GM18507 (cell line): ENCODE measurements at regions not wholly inside any gene's neighbourhood (a gene's known extent, or its start where the extent isn't known, plus 50 kb on each side); places are given as distances from the start of the nearest gene placed in this dataset.
"Not testable (repeated sequence)": the region's sequence is repeated elsewhere in the genome, so short reads cannot be mapped to it uniquely, and the experiment has no call there.

Experiments
- DNase-seq: peaks from one replicate; pipeline ENCODE4 v3.0.0; 2011; ENCODE audit warnings: low read depth; ENCODE audit not compliant: insufficient read length; ENCODE audit errors: extremely low spot score
- FAIRE-seq: peaks from 2 replicates; lab custom pipeline; 2011; peaks lifted over from hg19 to GRCh38; lab: Jason Lieb, UNC

GRCh38 chr1:95297906-95298305 lies 63.9 kb downstream of the RWDD3 start:
- DNase-seq, FAIRE-seq: not testable (repeated sequence)

- no peak for FAIRE-seq
- no peak for DNase-seq
These were observed 67.1 kb downstream of the RWDD3 start for GRCh38 chr1:95301091-95301490.

GRCh38 chr1:95301614-95302013 lies 67.6 kb downstream of the RWDD3 start:
- DNase-seq (no peak), FAIRE-seq (no peak)

- no peak for FAIRE-seq
- DNase-seq, result no peak
These were observed 70.8 kb downstream of the RWDD3 start for GRCh38 chr1:95304803-95305202.

- no peak for FAIRE-seq
- no peak for DNase-seq
These were observed 74.4 kb downstream of the RWDD3 start for GRCh38 chr1:95308276-95309030.

- DNase-seq (no peak), FAIRE-seq (no peak)
These were observed 75.0 kb downstream of the RWDD3 start for GRCh38 chr1:95309031-95309471.

GRCh38 chr1:95311014-95311413 lies 77.0 kb downstream of the RWDD3 start:
- DNase-seq, result no peak
- FAIRE-seq, result no peak

GRCh38 chr1:95311762-95312161 lies 77.8 kb downstream of the RWDD3 start:
- FAIRE-seq, result no peak
- no peak for DNase-seq

GRCh38 chr1:95312181-95312580 lies 78.2 kb downstream of the RWDD3 start:
- no peak for FAIRE-seq
- no peak for DNase-seq

- DNase-seq, result no peak
- no peak for FAIRE-seq
These were observed 79.5 kb downstream of the RWDD3 start for GRCh38 chr1:95313527-95313926.

GRCh38 chr1:95321531-95321930 lies 87.5 kb downstream of the RWDD3 start:
- DNase-seq (no peak), FAIRE-seq (no peak)

GRCh38 chr1:95323123-95323522 lies 89.1 kb downstream of the RWDD3 start:
- no peak for DNase-seq
- FAIRE-seq, result no peak

- no peak for DNase-seq
- no peak for FAIRE-seq
These were observed 91.3 kb downstream of the RWDD3 start for GRCh38 chr1:95325349-95325748.

- FAIRE-seq (no peak), DNase-seq (no peak)
These were observed 92.0 kb downstream of the RWDD3 start for GRCh38 chr1:95326023-95326422.

GRCh38 chr1:95332754-95333153 lies 98.7 kb downstream of the RWDD3 start:
- DNase-seq (no peak), FAIRE-seq (no peak)

GRCh38 chr1:95339377-95339776 lies 105.4 kb downstream of the RWDD3 start:
- no peak for DNase-seq

GRCh38 chr1:95340061-95340460 lies 106.1 kb downstream of the RWDD3 start:
- FAIRE-seq (no peak), DNase-seq (no peak)

More at GRCh38 chr1:95339377-95339776, 105.4 kb downstream of the RWDD3 start:
- no peak for FAIRE-seq

- FAIRE-seq (no peak), DNase-seq (no peak)
These were observed 118.8 kb downstream of the RWDD3 start for GRCh38 chr1:95352767-95353166.

- DNase-seq (no peak), FAIRE-seq (no peak)
These were observed 119.2 kb downstream of the RWDD3 start for GRCh38 chr1:95353194-95353593.

- FAIRE-seq (no peak), DNase-seq (no peak)
These were observed 130.5 kb downstream of the RWDD3 start for GRCh38 chr1:95364546-95364945.

- DNase-seq (no peak), FAIRE-seq (no peak)
These were observed 132.5 kb downstream of the RWDD3 start for GRCh38 chr1:95366498-95366897.

GRCh38 chr1:95368178-95368577 lies 134.2 kb downstream of the RWDD3 start:
- no peak for FAIRE-seq

More at GRCh38 chr1:95368178-95368577, 134.2 kb downstream of the RWDD3 start:
- DNase-seq, result no peak
